Breast epithelium (tissue), 3 donors: ENCODE measurements at regions not wholly inside any gene's neighbourhood (a gene's known extent, or its start where the extent isn't known, plus 50 kb on each side); places are given as distances from the start of the nearest gene placed in this dataset.

Source experiments
- POLR2A ChIP-seq: fragments of 450-650 bp; IDR thresholded peaks from one replicate; pipeline ENCODE4 v1.6.1; 2016; ENCODE audit warnings: antibody characterized with exemption, mild to moderate bottlenecking, moderate library complexity
- POLR2AphosphoS5 ChIP-seq, 3 donors: sonication (generic); formaldehyde crosslinking; IDR thresholded peaks; one replicate each; pipeline ENCODE4 v1.6.1; 2017; ENCODE audit warnings: antibody characterized with exemption in 3 of 3
- TF ChIP-seq, protein P1 (sequence below), 3 donors: fragments of 450-650 bp; IDR thresholded peaks; one replicate each; pipeline ENCODE4 v1.5.1; 2016 to 2017; ENCODE audit warnings: antibody characterized with exemption in 3 of 3, mild to moderate bottlenecking in 3 of 3, moderate library complexity in 3 of 3

DNA sequence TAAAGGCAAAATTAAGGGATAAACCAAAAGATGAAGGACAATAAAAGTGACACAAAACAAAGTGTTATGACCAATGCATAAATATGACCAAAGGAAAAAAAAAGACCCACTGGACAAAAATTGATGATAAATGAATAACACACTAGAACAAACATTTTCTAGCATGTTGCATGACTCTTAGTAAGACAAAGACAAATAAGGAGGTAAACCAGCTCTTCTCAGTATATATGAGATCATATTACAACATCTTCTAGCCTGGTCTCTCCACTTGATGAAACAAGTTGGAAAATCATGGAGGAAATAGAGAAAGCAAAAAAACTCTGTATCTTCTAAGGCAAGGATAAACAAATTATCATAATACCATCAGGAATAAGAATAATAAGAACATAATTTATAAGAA lies 163.9 kb upstream of the GBE1 start:
- TF ChIP-seq, protein P1, sequence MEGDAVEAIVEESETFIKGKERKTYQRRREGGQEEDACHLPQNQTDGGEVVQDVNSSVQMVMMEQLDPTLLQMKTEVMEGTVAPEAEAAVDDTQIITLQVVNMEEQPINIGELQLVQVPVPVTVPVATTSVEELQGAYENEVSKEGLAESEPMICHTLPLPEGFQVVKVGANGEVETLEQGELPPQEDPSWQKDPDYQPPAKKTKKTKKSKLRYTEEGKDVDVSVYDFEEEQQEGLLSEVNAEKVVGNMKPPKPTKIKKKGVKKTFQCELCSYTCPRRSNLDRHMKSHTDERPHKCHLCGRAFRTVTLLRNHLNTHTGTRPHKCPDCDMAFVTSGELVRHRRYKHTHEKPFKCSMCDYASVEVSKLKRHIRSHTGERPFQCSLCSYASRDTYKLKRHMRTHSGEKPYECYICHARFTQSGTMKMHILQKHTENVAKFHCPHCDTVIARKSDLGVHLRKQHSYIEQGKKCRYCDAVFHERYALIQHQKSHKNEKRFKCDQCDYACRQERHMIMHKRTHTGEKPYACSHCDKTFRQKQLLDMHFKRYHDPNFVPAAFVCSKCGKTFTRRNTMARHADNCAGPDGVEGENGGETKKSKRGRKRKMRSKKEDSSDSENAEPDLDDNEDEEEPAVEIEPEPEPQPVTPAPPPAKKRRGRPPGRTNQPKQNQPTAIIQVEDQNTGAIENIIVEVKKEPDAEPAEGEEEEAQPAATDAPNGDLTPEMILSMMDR (IDR thresholded peaks at IDR 0.05) = no peak
- TF ChIP-seq POLR2AphosphoS5 (IDR thresholded peaks at IDR 0.05) (no peak), POLR2A (no peak)
